Kidney (tissue), 13 donors: ENCODE measurements at regions not wholly inside any gene's neighbourhood (a gene's known extent, or its start where the extent isn't known, plus 50 kb on each side); places are given as distances from the start of the nearest gene placed in this dataset.

Experiments used
- DNase-seq, 5 donors: peaks; one replicate each; pipeline ENCODE4 v3.0.0-alpha.2; 2013 to 2020
- FAIRE-seq: peaks from 2 replicates; lab custom pipeline; 2012; peaks lifted over from hg19 to GRCh38; lab: Jason Lieb, UNC
- H3K27ac ChIP-seq, 2 donors: one replicate each; pipeline ENCODE4 v1.7.0; 2013; ENCODE audit warnings: low read depth in 2 of 2, low read length in 2 of 2, inconsistent platforms in 1 of 2
- H3K27me3 ChIP-seq: one replicate; pipeline ENCODE4 v1.7.1; 2013; ENCODE audit warnings: low read length, inconsistent platforms; ENCODE audit not compliant: control insufficient read depth, insufficient read depth
- H3K36me3 ChIP-seq, 3 donors: one replicate each; pipeline versions ENCODE4 v1.7.0 to v1.7.1; 2013; ENCODE audit warnings: low read length in 3 of 3, control low read depth in 1 of 3, inconsistent platforms in 1 of 3; ENCODE audit not compliant: insufficient read depth in 3 of 3, control insufficient read depth in 2 of 3
- H3K4me1 ChIP-seq, 3 donors: one replicate each; pipeline versions ENCODE4 v1.7.0 to v1.7.1; 2013; ENCODE audit warnings: low read length in 3 of 3, inconsistent platforms in 1 of 3, low read depth in 1 of 3; ENCODE audit not compliant: control insufficient read depth in 2 of 3, insufficient read depth in 2 of 3
- H3K4me3 ChIP-seq, 3 donors: one replicate each; pipeline versions ENCODE4 v1.7.0 to v1.8.1; 2013; ENCODE audit warnings: low read length in 3 of 3, control low read depth in 1 of 3, inconsistent platforms in 1 of 3
- H3K9ac ChIP-seq, 3 donors: one replicate each; pipeline versions ENCODE4 v1.7.0 to v1.7.1; 2013; ENCODE audit warnings: low read length in 3 of 3, control low read depth in 1 of 3, inconsistent platforms in 1 of 3
- H3K9me3 ChIP-seq, 3 donors: one replicate each; pipeline versions ENCODE4 v1.7.0 to v1.7.1; 2013; ENCODE audit warnings: low read length in 3 of 3, control low read depth in 1 of 3, inconsistent platforms in 1 of 3; ENCODE audit not compliant: control insufficient read depth in 2 of 3, insufficient read depth in 1 of 3
- intact Hi-C: fragments of 100-400 bp; cut with DNase I; formaldehyde crosslinking; loops from one replicate; pipeline ENCODE4 v1.11.1; 2022
- TF ChIP-seq, protein P1 (sequence below): IDR thresholded peaks from 3 replicates; pipeline ENCODE4 v1.5.1; 2012; ENCODE audit warnings: mild to moderate bottlenecking, moderate library complexity, borderline replicate concordance; ENCODE audit not compliant: insufficient read depth; ENCODE audit errors: extremely low read depth
- donor health status: control.
- donor health status: control.
- donor health status: control.
- donor health status: control.
- donor health status: control.
- donor health status: DM: yes; HTN: yes; CAD: no.
- donor health status: Normal renal cell carcinoma (clear cell type).

DNA sequence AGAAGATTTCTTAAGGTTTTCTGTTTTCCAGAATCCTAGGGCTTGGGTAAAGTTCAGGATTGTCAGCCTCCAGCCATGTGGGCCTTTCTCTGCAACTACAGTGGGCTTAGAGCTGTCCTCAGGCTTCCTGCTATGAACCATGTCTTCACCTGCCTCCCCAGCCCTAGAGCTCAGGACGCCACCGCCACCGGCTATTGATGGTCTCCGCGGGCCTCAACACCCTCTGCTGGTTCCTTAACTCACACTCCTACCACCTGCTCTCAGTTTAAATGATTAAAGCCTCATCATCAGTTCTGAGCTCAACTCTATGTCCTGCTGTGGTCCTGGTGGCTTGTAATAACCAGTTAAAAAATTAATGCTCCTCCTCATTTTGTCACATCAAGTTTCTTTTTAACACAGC, 221.0 kb downstream of the EFNB2 start:
- H3K9me3 ChIP-seq: no peaks in the 10 kb centered on the region
- H3K4me3 ChIP-seq: no peak overlapping the region
- intact Hi-C loops: no loop called here
- H3K27me3 ChIP-seq: no peaks in the 10 kb centered on the region
- no peak for DNase-seq
- no peaks in the 10 kb centered on the region for H3K4me1 ChIP-seq
- H3K9ac ChIP-seq: no peak overlapping the region
- TF ChIP-seq, protein P1, sequence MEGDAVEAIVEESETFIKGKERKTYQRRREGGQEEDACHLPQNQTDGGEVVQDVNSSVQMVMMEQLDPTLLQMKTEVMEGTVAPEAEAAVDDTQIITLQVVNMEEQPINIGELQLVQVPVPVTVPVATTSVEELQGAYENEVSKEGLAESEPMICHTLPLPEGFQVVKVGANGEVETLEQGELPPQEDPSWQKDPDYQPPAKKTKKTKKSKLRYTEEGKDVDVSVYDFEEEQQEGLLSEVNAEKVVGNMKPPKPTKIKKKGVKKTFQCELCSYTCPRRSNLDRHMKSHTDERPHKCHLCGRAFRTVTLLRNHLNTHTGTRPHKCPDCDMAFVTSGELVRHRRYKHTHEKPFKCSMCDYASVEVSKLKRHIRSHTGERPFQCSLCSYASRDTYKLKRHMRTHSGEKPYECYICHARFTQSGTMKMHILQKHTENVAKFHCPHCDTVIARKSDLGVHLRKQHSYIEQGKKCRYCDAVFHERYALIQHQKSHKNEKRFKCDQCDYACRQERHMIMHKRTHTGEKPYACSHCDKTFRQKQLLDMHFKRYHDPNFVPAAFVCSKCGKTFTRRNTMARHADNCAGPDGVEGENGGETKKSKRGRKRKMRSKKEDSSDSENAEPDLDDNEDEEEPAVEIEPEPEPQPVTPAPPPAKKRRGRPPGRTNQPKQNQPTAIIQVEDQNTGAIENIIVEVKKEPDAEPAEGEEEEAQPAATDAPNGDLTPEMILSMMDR: no peak
- FAIRE-seq: no peak
- H3K27ac ChIP-seq: no peak overlapping the region
- no peaks in the 10 kb centered on the region for H3K36me3 ChIP-seq

DNA sequence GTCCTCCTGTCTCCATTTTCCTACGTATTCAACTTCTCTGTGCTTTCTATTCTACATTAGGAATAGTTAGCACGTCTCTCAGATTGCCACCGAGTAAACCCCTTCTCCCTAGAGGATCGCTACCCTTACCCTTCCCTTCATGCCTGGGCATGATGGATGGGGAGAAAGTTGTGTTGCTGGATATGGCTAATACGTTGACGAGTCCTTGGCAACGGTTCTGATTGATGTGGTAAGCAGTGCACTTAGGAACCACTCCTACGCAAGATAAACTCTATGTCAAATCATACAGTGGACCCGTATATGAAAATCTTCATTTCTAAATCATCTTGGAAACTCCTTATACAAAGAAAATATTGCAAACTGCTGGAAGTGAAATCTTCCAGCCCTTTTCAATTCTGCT, 224.5 kb downstream of the EFNB2 start:
- H3K4me3 ChIP-seq: no peak overlapping the region
- H3K27ac ChIP-seq: no peak overlapping the region
- H3K27me3 ChIP-seq: no peaks in the 10 kb centered on the region
- no peak overlapping the region for H3K9ac ChIP-seq
- H3K36me3 ChIP-seq: no peaks in the 10 kb centered on the region
- DNase-seq: no peak
- intact Hi-C loops: no loop called here
- no peaks in the 10 kb centered on the region for H3K9me3 ChIP-seq
- TF ChIP-seq, protein P1: no peak
- H3K4me1 ChIP-seq: no peaks in the 10 kb centered on the region
- no peak for FAIRE-seq

DNA sequence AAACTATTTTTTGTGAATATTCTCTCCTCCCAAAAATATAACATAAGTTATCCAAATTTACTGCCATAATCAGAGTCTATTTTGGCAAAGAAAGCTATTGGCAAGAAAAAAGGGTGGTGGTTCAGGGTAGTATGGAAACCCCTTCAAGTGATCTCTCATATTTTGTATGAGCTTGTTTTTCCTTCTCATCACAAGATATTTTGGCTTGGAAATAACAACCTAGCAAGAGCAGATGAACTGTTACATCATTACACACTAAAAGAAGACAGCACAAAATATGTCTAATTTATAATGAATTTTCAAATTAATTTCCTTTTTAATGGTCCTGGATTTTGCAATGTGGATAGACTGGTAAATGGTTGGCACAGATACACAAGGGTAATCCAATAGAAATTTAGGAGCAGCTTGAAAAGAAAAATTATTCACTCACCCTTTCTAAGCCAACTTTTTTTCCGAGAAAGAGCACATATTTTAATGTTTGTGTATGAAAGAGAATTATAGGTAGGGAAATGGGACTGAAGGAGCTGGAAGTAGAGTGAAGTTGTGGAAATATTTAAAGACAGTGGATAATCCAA, 225.1 kb downstream of the EFNB2 start:
- Histone ChIP-seq H3K9me3 (no peaks in the 10 kb centered on the region), H3K27ac (no peak overlapping the region), H3K4me1 (no peaks in the 10 kb centered on the region), H3K4me3 (no peak overlapping the region), H3K27me3 (no peaks in the 10 kb centered on the region), H3K36me3 (no peaks in the 10 kb centered on the region), H3K9ac (no peak overlapping the region)
- no peak for FAIRE-seq
- no peak for DNase-seq
- intact Hi-C loops: no loop called here
- TF ChIP-seq, protein P1: no peak

DNA sequence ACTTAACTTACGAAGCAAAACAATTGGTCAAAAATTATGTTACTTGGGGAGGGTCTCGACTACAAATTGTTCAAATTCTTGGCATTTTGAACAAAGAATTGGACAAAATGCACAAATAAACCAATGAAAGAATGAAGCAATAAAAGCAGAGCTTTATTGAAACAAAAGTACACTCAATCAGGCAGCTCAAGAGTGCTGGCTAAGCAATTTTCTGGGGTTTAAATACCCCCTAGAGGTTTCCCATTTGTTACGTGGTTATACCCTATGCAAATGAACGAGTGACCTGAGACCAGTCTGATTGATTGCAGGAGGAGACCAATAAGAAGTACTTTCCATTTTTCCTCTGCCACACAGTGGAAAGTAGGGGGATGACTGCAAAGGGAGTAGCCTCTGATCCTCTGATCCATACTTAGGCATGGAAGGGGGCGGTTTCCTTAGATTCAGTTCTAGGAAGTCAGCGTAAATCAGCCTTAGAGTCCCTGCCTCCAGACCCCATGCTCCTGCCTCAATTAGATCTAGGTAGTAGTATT, 228.6 kb downstream of the EFNB2 start:
- H3K4me3 ChIP-seq: no peak overlapping the region
- intact Hi-C loops: no loop called here
- TF ChIP-seq, protein P1: no peak
- peaks cover 0 to 6% (median 0%) of the 10 kb centered on the region in 3 donors for H3K9me3 ChIP-seq
- no peaks in the 10 kb centered on the region for H3K4me1 ChIP-seq
- no peaks in the 10 kb centered on the region for H3K27me3 ChIP-seq
- no peak overlapping the region for H3K27ac ChIP-seq
- FAIRE-seq (no peak), DNase-seq (no peak)
- H3K36me3 ChIP-seq: no peaks in the 10 kb centered on the region
- H3K9ac ChIP-seq: no peak overlapping the region
